ENCODE measurements at regions not wholly inside any gene's neighbourhood (a gene's known extent, or its start where the extent isn't known, plus 50 kb on each side); places are given as distances from the start of the nearest gene placed in this dataset.

DNA sequence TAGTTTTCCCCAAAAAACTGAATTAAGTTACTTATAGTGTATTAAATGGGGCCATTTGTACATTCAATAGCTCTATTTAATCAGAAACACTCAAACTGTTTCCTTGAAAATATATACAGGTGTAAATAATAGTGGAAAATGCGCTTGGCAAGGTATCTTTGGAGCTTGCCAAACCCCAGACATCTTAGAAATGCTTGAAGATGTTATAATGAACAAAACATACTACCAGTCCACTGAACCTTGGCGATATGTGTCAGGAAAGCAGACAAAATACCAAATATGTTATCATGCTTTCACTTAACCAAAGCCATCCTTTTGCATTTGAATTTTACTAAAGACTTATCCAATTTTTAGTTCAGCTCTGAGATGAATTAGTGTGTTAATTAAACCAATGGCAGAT, 352.7 kb upstream of the SEMA3A start:
- H3K4me1 ChIP-seq (ENCODE audit: control insufficient read depth, insufficient read depth, low read length), result peaks cover 22% of the 10 kb centered on the region
- no peaks in the 10 kb centered on the region for H3K27me3 ChIP-seq (ENCODE audit: control insufficient read depth, insufficient read depth, low read length)
- no peak overlapping the region for H3K27ac ChIP-seq (ENCODE audit: low read depth, low read length)
- no peak overlapping the region for H3K9ac ChIP-seq (ENCODE audit: low read depth, low read length)
- H3K4me3 ChIP-seq (ENCODE audit: low read depth, low read length), result no peak overlapping the region
- H3K9me3 ChIP-seq (ENCODE audit: control insufficient read depth, insufficient read depth, low read length), result no peaks in the 10 kb centered on the region
- H3K36me3 ChIP-seq (ENCODE audit: control insufficient read depth, insufficient read depth, low read length), result no peaks in the 10 kb centered on the region

DNA sequence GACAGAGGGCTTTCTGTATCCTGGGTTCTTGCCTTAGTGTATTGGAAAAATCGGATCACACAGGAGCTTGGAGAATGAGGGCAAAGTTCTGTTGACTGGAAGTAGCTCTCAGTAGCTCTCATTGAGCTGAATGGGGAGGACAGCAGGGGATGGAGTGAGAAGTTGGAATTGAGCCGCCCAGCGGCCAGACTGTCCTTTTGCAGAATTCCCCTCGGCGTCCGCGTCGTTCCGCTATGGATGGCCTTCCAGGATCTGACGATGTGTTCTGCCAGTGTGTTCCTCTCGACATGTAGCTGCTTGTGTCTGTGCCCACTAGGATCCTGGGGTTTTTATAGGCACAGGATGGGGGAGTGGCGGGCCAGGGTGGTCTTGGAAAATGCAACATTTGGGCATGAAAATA, 351.8 kb upstream of the SEMA3A start:
- Histone ChIP-seq H3K27me3 (ENCODE audit: control insufficient read depth, insufficient read depth, low read length) (no peaks in the 10 kb centered on the region), H3K4me1 (ENCODE audit: control insufficient read depth, insufficient read depth, low read length) (peaks cover 22% of the 10 kb centered on the region), H3K27ac (ENCODE audit: low read depth, low read length) (no peak overlapping the region), H3K4me3 (ENCODE audit: low read depth, low read length) (no peak overlapping the region), H3K36me3 (ENCODE audit: control insufficient read depth, insufficient read depth, low read length) (no peaks in the 10 kb centered on the region), H3K9me3 (ENCODE audit: control insufficient read depth, insufficient read depth, low read length) (no peaks in the 10 kb centered on the region), H3K9ac (ENCODE audit: low read depth, low read length) (no peak overlapping the region)

DNA sequence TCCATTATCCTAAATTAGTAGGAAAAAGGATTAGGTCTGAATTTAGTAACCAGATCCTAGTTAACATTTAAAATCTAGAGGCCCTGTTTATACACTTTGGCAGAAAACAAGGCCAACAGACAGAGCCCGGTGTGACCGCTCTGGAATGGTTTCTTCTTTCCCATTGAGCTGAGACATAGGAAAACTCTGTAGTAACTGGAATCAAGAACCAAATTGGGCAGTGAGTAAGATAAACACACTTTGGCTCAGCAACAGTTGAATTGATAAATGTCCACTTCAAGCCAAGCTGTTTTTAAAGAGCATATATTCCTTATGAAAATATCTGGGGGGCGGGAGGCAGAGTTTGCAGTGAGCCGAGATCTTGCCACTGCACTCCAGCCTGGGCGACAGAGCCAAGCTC, 343.7 kb upstream of the SEMA3A start:
- no peaks in the 10 kb centered on the region for H3K9me3 ChIP-seq (ENCODE audit: control insufficient read depth, insufficient read depth, low read length)
- H3K4me1 ChIP-seq (ENCODE audit: control insufficient read depth, insufficient read depth, low read length), result no peaks in the 10 kb centered on the region
- H3K9ac ChIP-seq (ENCODE audit: low read depth, low read length), result no peak overlapping the region
- H3K27ac ChIP-seq (ENCODE audit: low read depth, low read length), result no peak overlapping the region
- H3K4me3 ChIP-seq (ENCODE audit: low read depth, low read length), result no peak overlapping the region
- H3K36me3 ChIP-seq (ENCODE audit: control insufficient read depth, insufficient read depth, low read length), result no peaks in the 10 kb centered on the region
- H3K27me3 ChIP-seq (ENCODE audit: control insufficient read depth, insufficient read depth, low read length), result no peaks in the 10 kb centered on the region

DNA sequence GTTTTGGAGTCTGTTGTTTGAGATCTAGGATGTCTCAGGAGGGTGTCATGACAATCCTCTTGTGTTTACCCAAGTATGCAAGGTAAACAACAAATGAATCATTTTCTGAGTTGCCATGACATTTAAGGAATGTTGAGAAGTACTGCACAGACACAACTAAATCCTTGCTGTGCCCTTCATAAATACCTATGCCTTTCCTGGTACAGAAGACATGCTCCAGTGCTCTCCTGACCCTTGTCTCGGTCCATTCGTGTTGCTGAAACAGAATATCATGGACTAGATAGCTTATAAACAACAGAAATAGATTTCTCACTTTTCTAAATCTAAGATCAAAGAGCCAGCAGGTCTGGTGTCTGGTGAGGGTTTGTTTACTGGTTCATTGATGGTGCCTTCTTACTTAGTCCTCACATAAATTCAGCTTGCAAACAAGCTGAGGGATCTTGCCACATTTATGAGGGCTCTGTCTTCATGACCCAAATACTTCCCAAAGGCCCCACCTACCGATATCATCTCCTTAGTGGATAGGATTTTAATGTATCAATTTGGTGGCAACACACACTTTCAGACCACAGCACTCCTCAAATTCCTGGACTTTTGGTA, 341.8 kb upstream of the SEMA3A start:
- no peak overlapping the region for H3K9ac ChIP-seq (ENCODE audit: low read depth, low read length)
- no peaks in the 10 kb centered on the region for H3K27me3 ChIP-seq (ENCODE audit: control insufficient read depth, insufficient read depth, low read length)
- no peak overlapping the region for H3K4me3 ChIP-seq (ENCODE audit: low read depth, low read length)
- H3K4me1 ChIP-seq (ENCODE audit: control insufficient read depth, insufficient read depth, low read length), result peaks cover 14% of the 10 kb centered on the region
- no peaks in the 10 kb centered on the region for H3K36me3 ChIP-seq (ENCODE audit: control insufficient read depth, insufficient read depth, low read length)
- H3K9me3 ChIP-seq (ENCODE audit: control insufficient read depth, insufficient read depth, low read length), result no peaks in the 10 kb centered on the region
- H3K27ac ChIP-seq (ENCODE audit: low read depth, low read length), result no peak overlapping the region

DNA sequence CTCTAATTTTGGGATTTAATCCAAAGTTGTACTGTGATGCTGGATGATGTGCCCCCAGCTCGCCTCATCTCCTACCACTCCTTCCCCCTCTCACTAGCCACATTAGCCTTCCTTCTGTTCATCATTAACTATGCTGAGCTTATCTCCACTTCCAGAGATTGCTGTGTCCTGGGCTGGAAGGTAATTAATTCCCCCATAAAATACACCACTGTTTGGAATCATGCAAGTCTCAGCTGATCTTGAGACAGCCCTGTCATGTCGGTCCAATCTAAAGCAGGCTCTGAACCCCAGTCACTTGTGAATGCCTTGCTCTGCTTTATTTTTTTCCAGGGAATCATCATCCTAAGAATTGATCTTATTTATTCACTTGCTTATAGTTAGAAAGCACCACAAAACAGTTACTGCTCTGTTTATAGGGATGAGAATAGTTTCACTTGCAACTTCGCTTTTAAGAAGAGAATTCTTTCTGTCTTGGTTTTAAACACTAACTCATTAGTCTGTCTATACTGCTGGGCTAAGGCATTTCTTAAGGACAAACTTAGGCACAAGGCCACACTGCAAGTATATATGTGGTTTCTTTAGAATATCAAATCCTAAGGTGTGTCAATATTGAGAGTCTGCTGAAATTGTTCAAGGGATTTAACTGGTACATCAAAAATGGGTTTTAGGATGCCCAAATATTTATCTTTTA, 341.1 kb upstream of the SEMA3A start:
- no peak overlapping the region for H3K27ac ChIP-seq (ENCODE audit: low read depth, low read length)
- H3K27me3 ChIP-seq (ENCODE audit: control insufficient read depth, insufficient read depth, low read length), result no peaks in the 10 kb centered on the region
- no peak overlapping the region for H3K4me3 ChIP-seq (ENCODE audit: low read depth, low read length)
- H3K36me3 ChIP-seq (ENCODE audit: control insufficient read depth, insufficient read depth, low read length), result no peaks in the 10 kb centered on the region
- no peak overlapping the region for H3K9ac ChIP-seq (ENCODE audit: low read depth, low read length)
- no peaks in the 10 kb centered on the region for H3K9me3 ChIP-seq (ENCODE audit: control insufficient read depth, insufficient read depth, low read length)
- peaks cover 14% of the 10 kb centered on the region for H3K4me1 ChIP-seq (ENCODE audit: control insufficient read depth, insufficient read depth, low read length)

DNA sequence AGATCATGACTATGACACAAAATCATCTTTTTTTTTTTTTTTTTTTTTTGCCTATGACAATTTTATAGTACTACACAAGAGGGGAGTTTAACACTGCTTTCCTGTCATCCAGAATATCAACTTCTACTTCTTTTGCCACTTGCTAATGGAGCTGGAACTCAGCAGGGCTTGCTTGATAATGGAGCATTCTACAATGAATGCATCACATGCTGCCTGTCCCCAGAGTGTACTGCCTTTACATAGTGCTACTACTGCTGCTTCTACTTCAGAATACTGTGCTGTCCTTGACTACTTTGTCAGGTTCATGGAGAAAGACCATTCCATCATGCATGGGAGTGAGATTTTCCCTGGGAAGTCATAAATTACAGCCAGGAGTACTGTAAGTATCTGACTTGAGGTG, 338.6 kb upstream of the SEMA3A start:
- Histone ChIP-seq H3K9me3 (ENCODE audit: control insufficient read depth, insufficient read depth, low read length) (no peaks in the 10 kb centered on the region), H3K4me3 (ENCODE audit: low read depth, low read length) (no peak overlapping the region), H3K36me3 (ENCODE audit: control insufficient read depth, insufficient read depth, low read length) (no peaks in the 10 kb centered on the region), H3K27ac (ENCODE audit: low read depth, low read length) (no peak overlapping the region), H3K4me1 (ENCODE audit: control insufficient read depth, insufficient read depth, low read length) (peaks cover 20% of the 10 kb centered on the region), H3K27me3 (ENCODE audit: control insufficient read depth, insufficient read depth, low read length) (no peaks in the 10 kb centered on the region), H3K9ac (ENCODE audit: low read depth, low read length) (no peak overlapping the region)

DNA sequence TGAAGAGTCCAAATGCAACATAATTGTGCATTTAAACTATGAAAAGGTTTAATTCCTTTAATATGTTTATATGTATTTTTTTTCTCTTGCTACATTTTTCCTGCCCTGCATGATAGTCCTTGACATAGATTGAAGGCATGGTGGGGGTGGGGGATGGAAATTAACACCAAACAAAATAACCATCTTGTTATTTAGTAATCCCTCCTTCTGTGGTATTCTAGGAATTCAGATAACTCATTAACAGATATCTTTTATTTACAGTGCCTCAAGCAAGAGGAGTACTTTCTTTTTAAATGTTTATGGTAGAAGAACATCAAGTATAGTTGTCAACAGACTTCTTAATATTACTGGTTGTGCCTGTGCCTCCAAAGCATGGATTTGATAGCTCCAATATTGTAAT, 337.6 kb upstream of the SEMA3A start:
- Histone ChIP-seq H3K27ac (ENCODE audit: low read depth, low read length) (no peak overlapping the region), H3K4me1 (ENCODE audit: control insufficient read depth, insufficient read depth, low read length) (peaks cover 20% of the 10 kb centered on the region), H3K36me3 (ENCODE audit: control insufficient read depth, insufficient read depth, low read length) (no peaks in the 10 kb centered on the region), H3K4me3 (ENCODE audit: low read depth, low read length) (no peak overlapping the region), H3K27me3 (ENCODE audit: control insufficient read depth, insufficient read depth, low read length) (no peaks in the 10 kb centered on the region), H3K9ac (ENCODE audit: low read depth, low read length) (no peak overlapping the region), H3K9me3 (ENCODE audit: control insufficient read depth, insufficient read depth, low read length) (no peaks in the 10 kb centered on the region)

DNA sequence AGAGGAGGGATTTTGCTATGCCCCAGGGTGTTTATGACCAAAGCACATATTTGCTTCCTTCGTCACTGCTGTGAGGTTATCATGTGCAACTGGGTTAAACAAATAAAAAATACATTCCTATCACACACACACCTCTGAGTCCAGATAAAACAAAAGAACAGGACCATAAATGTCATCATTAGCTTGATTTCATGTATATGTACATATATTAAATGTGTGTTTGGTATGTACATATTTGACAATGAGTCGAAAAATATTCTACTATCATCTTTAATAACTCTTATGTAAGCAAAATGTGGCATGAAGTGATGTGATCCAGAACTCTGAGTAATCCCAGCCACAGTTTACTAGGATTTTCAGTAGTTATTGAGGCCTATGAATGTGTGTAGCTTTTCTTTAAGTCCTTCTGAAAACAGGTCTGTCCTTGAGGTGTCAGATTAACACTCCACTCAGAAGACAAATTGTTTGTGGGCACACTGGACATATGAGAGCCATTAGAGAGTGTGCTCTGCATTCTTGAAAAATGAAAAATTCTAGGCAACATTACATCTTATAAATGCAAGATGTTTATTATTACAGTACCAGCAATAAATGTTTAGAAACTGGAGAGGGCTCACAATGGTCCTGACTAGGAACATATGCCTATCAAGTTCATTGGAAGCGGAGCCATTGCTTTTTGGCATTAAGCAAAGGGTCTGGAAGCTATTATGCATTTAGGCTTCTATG, 335.1 kb upstream of the SEMA3A start:
- Histone ChIP-seq H3K9me3 (ENCODE audit: control insufficient read depth, insufficient read depth, low read length) (no peaks in the 10 kb centered on the region), H3K4me1 (ENCODE audit: control insufficient read depth, insufficient read depth, low read length) (peaks cover 24% of the 10 kb centered on the region), H3K27me3 (ENCODE audit: control insufficient read depth, insufficient read depth, low read length) (no peaks in the 10 kb centered on the region), H3K9ac (ENCODE audit: low read depth, low read length) (no peak overlapping the region), H3K27ac (ENCODE audit: low read depth, low read length) (no peak overlapping the region), H3K4me3 (ENCODE audit: low read depth, low read length) (no peak overlapping the region), H3K36me3 (ENCODE audit: control insufficient read depth, insufficient read depth, low read length) (no peaks in the 10 kb centered on the region)

DNA sequence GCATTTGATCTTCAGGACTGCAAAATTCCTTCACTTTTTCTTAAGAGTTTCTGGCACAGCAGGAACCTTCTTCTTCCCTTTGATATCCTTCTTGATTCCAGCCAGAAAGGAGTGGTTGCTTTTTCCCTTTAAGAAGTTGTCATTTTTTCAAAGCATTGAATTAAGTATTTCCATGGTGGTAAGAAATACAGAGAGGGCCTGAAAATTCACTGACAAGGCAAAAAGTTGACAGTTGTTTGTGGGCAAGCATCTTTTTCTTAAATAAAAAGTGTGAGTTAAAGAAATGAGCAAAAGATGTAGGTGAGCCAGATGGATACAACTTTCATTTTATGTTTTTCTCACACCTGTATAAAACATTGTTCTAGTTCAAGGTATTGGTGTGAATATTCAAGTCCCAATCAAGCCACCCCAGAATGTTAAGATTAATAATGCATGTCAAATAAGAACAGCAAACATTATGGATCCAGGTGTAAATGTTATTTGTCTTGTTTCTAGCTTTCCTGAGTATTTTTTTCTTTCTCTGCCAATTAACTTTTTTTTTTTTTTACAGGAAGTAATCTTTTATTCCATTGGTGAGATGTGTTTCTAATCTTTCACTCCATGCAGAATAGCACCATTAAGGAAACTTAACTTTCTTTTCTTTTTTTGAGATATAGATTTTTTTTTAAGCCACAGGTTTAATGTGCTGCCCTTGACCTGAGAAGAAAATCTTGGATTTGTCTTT, 334.3 kb upstream of the SEMA3A start:
- H3K27ac ChIP-seq (ENCODE audit: low read depth, low read length), result no peak overlapping the region
- peaks cover 24% of the 10 kb centered on the region for H3K4me1 ChIP-seq (ENCODE audit: control insufficient read depth, insufficient read depth, low read length)
- H3K36me3 ChIP-seq (ENCODE audit: control insufficient read depth, insufficient read depth, low read length), result no peaks in the 10 kb centered on the region
- H3K9ac ChIP-seq (ENCODE audit: low read depth, low read length), result no peak overlapping the region
- H3K27me3 ChIP-seq (ENCODE audit: control insufficient read depth, insufficient read depth, low read length), result no peaks in the 10 kb centered on the region
- H3K4me3 ChIP-seq (ENCODE audit: low read depth, low read length), result no peak overlapping the region
- H3K9me3 ChIP-seq (ENCODE audit: control insufficient read depth, insufficient read depth, low read length), result no peaks in the 10 kb centered on the region

DNA sequence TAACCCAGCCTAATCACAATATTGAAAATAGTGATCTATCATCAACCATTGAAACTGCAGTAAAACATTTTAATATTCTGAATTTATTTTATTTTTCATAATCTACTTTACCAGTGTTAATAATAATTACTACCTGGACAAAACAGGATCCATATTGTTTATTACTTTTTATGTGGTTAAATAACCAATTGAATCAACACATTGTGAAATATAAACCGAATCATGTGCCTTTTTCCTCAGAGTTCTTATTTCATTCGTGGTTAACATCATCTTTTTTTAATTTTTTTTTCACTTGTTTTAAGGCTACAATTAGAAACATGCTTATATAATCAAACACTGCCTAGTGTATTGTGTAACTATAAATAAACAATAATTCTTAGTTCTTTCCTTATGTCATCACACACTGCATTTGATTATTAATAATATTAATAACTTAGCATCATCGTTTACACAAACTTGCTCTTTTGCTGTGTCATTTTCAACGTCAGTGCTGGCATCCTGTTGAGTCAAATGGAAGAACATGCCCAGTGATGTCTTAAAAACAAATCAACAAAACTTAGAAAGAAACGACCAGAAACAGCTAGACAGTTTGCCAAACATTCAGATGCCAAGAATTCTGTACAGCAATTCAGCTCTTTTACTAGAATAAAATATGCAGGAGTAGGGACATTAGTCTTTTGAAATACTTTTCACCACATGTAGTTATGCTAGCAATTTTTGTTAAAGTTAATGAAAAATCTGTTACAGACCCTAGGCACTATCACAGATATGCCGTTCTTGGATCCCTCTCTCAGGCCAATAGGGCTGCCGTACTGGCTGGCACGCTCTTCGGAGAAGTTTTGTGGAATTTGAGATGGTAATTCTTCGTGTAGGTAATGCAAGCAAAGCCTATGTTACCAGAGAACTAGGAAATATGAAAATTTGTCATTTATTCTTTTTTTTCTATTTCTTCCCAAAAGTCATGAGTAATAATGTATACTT, 330.4 kb upstream of the SEMA3A start:
- Histone ChIP-seq H3K36me3 (ENCODE audit: control insufficient read depth, insufficient read depth, low read length) (no peaks in the 10 kb centered on the region), H3K9me3 (ENCODE audit: control insufficient read depth, insufficient read depth, low read length) (no peaks in the 10 kb centered on the region), H3K9ac (ENCODE audit: low read depth, low read length) (no peak overlapping the region), H3K27ac (ENCODE audit: low read depth, low read length) (no peak overlapping the region), H3K4me3 (ENCODE audit: low read depth, low read length) (no peak overlapping the region), H3K4me1 (ENCODE audit: control insufficient read depth, insufficient read depth, low read length) (peaks cover 10% of the 10 kb centered on the region; the same call in 1 of the 2 replicates), H3K27me3 (ENCODE audit: control insufficient read depth, insufficient read depth, low read length) (no peaks in the 10 kb centered on the region)
